Body of pancreas (tissue), 4 donors: ENCODE measurements at regions not wholly inside any gene's neighbourhood (a gene's known extent, or its start where the extent isn't known, plus 50 kb on each side); places are given as distances from the start of the nearest gene placed in this dataset.

Experiments
- CTCF ChIP-seq, 7 experiments: fragments of 450-650 bp in 4 of 7; fragments of 200-600 bp in 3 of 7; sonication (generic) in 3 of 7; IDR thresholded peaks; one replicate each; pipeline ENCODE4 v1.5.1; 2016 to 2019; ENCODE audit warnings: antibody characterized with exemption in 7 of 7
- POLR2A ChIP-seq, 3 donors: fragments of 450-650 bp; IDR thresholded peaks; one replicate each; pipeline ENCODE4 v1.6.1; 2016; ENCODE audit warnings: antibody characterized with exemption in 3 of 3, mild to moderate bottlenecking in 2 of 3

GRCh38 chr7:84720456-84721097 lies 466.3 kb downstream of the SEMA3D start:
- TF ChIP-seq CTCF (IDR thresholded peaks at IDR 0.05) (no peak), POLR2A (IDR thresholded peaks at IDR 0.05) (no peak)
